ENCODE measurements at regions not wholly inside any gene's neighbourhood (a gene's known extent, or its start where the extent isn't known, plus 50 kb on each side); places are given as distances from the start of the nearest gene placed in this dataset.
"Not testable (repeated sequence)": the region's sequence is repeated elsewhere in the genome, so short reads cannot be mapped to it uniquely, and the experiment has no call there.

DNA sequence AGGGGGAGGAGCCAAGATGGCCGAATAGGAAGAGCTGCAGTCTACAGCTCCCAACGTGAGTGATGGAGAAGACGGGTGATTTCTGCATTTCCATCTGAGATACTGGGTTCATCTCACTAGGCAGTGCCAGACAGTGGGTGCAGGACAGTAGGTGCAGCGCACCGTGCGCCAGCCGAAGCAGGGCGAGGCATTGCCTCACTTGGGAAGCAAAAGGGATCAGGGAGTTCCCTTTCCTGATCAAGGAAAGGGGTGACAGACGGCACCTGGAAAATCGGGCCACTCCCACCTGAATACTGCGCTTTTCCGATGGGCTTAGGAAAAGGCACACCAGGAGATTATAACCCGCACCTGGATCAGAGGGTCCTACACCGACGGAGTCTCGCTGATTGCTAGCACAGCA is 121.1 kb upstream of the SESTD1 start:
- not testable (repeated sequence) for DNase-seq

- no peak for DNase-seq
Measured at GRCh38 chr2:179383975-179384374, 119.3 kb upstream of the SESTD1 start.

GRCh38 chr2:179377296-179377695 is 112.7 kb upstream of the SESTD1 start:
- no peak for DNase-seq

DNA sequence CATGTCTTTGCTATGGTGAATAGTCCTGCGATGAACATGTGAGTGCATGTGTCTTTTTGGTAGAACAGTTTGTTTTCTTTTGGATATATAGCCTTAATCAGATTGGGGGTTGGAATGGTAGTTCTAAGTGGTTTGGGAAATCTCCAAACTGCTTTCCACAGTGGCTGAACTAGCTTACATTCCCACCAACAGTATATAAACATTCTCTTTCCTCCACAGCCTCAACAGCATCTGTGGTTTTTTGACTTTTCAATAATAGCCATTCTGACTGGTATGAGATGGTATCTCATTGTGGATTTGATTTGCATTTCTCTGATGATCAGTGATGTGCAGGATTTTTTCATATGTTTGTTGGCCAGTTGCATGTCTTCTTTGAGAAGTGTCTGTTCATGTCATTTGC is 112.2 kb upstream of the SESTD1 start:
- peak in 1 of 3 donors; percentile 7 for DNase-seq

- no peak for DNase-seq
Measured at GRCh38 chr2:179373816-179374215, 109.2 kb upstream of the SESTD1 start.

DNA sequence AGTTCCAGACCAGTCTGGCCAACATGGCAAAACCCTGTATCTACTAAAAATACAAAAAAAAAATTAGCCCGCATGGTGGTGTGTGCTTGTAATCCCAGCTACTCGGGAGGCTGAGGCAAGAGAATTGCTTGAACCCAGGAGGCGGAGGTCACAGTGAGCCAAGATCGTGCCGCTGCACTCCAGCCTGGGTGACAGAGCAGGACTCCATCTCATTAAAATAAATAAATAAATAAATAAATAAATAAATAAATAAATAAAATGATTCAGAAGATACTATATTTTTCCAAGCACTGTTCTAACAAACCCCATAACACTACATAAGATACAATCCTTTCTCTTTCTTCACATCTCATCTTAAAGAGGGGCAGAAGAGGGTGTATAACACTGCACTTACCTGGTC is 100.9 kb upstream of the SESTD1 start:
- not testable (repeated sequence) for DNase-seq

- no peak for DNase-seq
Measured at GRCh38 chr2:179355881-179356280, 91.2 kb upstream of the SESTD1 start.

DNA sequence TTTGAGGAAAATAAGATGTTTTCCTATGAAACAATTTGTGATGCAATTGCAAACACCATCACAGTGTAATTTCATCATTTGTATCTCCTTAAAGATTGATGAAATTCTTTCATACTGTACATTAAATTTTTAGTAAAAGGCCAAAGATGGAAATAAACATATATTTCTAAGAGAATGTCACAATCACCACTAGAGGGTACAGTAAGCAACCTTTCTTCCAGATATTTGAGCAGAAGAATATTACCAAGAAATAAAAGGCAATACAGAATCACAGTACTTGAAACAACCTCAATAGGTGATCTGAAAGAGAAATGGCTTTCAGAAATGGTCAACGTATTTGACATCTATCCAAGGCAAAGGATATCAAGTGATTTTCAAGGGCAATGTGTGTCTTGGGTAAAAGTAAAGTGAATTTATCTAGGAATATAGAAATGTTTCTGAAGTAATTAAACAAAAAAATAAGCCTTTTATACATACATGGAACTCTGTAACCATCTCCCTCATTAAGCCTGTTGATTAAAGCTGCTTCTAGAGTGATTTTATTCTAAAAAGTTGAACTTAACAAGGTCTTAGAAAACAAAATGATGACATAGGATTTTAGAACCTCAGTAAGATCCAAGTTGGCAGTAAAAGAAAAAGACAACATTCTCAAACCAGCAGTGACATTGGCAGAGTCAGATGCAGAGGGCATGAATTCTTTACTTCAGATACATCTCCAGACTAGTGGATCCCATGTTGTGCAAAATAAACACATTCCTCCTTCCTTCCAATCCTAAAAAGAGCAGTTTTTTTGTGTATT is 90.3 kb upstream of the SESTD1 start:
- no peak for DNase-seq

DNA sequence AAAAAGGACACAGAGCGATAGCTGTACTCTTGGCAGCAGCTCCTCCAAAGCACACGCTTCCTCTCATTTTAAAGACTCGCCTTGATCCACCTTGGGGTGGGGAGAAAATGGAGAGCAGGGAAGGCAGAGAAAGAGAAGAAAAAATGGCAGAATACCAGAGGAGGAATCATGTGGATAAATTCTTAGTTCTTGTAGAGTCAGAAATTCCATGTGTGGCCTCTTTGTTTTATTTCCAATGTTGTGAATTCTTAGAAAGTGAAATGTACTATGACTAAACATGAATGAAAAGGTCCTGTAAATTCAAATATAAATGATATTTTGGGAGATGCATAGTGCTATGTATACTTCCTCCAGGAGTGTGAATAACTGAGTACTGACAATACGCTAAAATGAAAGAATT is 89.7 kb upstream of the SESTD1 start:
- DNase-seq, result no peak

- no peak for DNase-seq
Measured at GRCh38 chr2:179352181-179352580, 87.5 kb upstream of the SESTD1 start.

- DNase-seq, result no peak
Measured at GRCh38 chr2:179351057-179351456, 86.4 kb upstream of the SESTD1 start.

DNA sequence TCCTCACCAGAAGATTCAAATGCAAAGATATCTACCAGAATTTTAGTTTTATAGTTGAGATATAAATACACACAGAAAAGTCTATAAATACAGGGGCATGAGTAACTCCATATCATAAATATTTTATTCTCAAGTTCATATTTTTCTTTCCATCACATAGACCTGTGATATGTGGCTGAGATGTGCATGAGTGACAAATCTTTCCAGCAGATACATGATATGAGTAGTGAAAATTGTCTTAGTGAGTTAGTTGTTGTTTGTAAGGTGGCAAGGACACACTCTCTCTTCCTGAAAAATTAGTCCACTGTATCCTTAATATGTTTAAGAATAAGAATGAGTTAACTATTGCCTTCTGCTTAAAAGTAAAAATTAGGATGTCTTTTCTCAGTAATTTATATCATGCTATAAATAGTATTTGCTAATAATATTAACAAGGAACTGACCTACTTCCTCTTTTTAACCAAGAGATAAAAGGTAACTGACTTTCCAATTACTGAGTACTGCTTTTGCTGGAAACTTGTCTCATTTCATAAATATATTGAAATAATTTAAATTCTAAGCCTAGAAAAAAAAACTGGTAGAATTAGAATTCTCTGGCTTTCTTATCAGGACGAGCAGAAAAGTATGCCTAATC is 85.2 kb upstream of the SESTD1 start:
- DNase-seq, result no peak

GRCh38 chr2:179348906-179349305 is 84.3 kb upstream of the SESTD1 start:
- DNase-seq, result no peak

- DNase-seq, result peak; percentile 15 to 62 (median 53)
Measured at GRCh38 chr2:179344970-179345369, 80.3 kb upstream of the SESTD1 start.

GRCh38 chr2:179344280-179344964 is 79.8 kb upstream of the SESTD1 start:
- DNase-seq, result peak in 2 of 3 donors; percentile 28 to 57

GRCh38 chr2:179343945-179344279 is 79.3 kb upstream of the SESTD1 start:
- DNase-seq, result peak in 1 of 3 donors; percentile 19

GRCh38 chr2:179341152-179341866 is 76.7 kb upstream of the SESTD1 start:
- DNase-seq, result no peak

GRCh38 chr2:179340678-179341077 is 76.0 kb upstream of the SESTD1 start:
- no peak for DNase-seq

GRCh38 chr2:179338681-179339080 is 74.0 kb upstream of the SESTD1 start:
- DNase-seq, result no peak

DNA sequence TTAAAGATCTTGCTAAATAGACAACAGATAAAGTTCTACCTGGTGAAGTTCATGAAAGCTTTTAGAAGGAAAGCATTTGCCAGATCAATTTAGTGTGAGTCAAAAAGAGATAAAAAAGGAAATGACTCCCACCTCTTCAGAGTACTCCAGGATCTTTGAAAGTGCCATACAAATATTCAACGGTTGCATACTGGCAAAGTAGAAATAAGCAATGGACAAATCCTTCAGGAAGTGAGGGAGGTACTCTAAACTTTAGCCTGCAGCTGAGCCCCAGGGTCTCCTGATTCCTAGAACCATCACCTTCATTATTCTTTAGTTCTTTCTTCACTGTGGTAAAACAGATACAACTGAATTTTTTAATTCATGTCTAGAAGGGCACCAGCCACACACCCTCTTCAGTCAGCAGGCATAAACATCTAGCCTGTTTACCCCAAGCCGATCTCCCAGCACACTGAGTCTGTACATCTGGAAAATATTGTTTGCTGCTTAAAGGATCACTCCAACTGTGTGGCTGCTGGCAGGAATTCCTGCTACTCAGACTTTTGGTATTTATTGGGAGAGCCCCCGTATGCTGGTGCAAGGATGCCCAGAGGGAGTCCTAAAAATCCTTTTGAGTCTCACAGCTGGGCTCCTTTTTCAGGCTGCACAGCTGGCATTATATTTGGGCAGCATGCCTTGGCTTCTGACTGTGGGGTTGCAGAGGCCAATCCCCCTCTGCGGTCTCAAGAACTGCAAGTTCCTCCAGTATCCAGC is 72.3 kb upstream of the SESTD1 start:
- DNase-seq, result peak; percentile 36 to 68 (median 37)

DNA sequence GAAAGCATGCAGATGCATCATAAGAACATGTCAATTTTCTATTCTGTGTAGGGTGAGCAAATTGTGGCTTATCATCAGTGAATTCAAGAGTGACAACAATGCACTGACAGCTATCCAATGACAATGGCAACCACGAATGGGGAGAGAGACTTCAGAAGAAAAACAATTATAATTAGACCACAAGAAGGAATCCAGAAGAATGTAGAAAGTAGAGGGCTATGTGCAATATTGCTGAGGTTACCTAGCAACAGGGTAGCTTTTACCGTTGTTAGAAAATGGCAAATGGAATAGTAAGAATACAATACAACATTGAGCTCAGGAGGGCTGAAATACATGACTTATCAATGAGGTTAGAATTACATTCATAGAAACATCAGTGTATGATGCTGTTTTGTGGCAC is 71.1 kb upstream of the SESTD1 start:
- DNase-seq, result no peak

- DNase-seq, result no peak
Measured at GRCh38 chr2:179332903-179333302, 68.3 kb upstream of the SESTD1 start.
